ENCODE measurements at regions not wholly inside any gene's neighbourhood (a gene's known extent, or its start where the extent isn't known, plus 50 kb on each side); places are given as distances from the start of the nearest gene placed in this dataset.

DNA sequence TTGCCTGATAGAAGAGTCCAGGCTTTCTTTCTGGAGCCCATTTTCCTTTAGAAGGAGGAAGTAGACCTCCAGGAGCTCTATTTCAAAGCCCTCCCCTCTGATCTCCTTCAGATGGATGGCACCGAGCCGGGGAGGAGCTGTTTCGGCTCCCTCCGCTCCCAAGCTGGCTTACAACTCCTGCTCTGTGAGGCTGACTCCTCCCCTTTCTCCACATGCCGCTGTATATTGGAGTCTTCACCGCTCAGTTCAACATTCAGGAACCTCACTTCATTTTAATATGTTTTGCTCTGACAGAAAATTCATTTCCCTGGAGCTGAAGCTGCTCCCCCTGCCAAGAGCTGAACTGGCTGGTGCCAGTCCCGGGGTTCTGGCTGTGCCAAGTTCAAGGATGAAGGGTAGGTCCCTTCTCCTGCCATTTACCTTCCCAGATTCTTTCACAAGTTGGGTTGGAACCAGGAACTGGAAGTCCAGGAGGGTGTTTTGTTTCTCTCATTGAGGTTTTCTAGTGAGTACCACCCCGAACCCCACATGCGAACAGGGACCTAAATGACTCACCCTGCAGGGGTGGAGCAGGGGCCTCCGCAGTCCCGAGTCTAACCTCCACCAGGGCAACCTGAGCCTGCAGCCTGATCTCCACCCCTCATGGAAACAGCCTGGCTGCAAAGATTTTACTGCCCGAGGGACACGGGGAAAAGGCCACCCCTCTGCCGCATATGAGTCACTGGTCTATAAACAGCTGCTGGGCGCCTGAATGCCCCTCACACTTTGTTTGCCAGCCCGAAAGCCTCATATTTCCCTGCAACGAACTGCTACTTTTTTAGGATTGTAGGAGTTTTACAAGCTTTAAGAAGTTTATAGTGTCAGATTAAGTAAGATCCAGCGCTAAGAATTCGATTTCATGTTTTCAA is 68.6 kb upstream of the FOXA2 start:
- TF ChIP-seq, protein P1, sequence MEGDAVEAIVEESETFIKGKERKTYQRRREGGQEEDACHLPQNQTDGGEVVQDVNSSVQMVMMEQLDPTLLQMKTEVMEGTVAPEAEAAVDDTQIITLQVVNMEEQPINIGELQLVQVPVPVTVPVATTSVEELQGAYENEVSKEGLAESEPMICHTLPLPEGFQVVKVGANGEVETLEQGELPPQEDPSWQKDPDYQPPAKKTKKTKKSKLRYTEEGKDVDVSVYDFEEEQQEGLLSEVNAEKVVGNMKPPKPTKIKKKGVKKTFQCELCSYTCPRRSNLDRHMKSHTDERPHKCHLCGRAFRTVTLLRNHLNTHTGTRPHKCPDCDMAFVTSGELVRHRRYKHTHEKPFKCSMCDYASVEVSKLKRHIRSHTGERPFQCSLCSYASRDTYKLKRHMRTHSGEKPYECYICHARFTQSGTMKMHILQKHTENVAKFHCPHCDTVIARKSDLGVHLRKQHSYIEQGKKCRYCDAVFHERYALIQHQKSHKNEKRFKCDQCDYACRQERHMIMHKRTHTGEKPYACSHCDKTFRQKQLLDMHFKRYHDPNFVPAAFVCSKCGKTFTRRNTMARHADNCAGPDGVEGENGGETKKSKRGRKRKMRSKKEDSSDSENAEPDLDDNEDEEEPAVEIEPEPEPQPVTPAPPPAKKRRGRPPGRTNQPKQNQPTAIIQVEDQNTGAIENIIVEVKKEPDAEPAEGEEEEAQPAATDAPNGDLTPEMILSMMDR (conservative IDR thresholded peaks at IDR 0.05; ENCODE audit: low read depth, low read length): no peak
- no peak overlapping the region for H3K4me3 ChIP-seq (ENCODE audit: low read depth, low read length)
- no peak for DNase-seq (ENCODE audit: low read depth)

DNA sequence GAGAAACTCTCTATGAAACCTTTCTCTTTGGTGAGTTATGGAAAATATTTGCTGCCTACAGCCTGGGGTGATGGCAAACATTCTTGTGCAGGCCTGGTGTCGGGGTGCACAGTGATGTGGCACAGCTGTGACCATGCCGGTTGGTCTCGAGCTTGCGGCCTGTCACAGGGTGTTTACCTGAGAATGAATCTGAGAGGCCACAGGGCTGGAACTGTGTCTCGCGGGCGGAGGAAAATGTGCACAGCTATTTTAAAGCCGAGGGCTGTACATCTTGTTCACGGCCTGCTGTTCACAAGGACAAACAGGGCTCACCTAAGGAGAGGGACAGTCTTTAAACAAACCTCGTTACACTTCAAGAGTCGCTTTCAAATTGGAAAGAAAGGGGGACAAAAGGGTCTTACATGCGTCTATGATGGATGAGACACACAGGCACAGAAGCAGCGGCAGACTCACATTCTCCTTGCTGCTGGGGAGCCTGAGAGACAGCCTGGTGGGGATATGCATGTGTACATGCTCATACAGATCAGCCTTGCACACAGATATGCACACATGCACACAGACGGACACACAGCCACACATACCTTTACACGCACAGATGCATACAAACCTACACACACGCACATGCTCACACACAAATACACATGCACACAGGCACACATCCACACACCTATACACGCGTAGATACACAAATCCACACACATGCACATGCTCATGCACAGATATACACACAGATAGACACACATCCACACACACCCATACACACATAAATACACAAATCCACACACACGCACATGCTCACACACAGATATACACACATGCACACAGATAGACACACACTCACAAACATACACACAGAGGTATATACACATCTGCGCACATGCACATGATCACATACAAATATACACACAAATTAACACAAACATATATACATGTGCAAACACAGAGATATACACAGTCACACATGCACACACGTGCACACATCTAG is 69.6 kb upstream of the FOXA2 start:
- no peak for DNase-seq (ENCODE audit: low read depth)
- TF ChIP-seq, protein P1 (conservative IDR thresholded peaks at IDR 0.05; ENCODE audit: low read depth, low read length): no peak

DNA sequence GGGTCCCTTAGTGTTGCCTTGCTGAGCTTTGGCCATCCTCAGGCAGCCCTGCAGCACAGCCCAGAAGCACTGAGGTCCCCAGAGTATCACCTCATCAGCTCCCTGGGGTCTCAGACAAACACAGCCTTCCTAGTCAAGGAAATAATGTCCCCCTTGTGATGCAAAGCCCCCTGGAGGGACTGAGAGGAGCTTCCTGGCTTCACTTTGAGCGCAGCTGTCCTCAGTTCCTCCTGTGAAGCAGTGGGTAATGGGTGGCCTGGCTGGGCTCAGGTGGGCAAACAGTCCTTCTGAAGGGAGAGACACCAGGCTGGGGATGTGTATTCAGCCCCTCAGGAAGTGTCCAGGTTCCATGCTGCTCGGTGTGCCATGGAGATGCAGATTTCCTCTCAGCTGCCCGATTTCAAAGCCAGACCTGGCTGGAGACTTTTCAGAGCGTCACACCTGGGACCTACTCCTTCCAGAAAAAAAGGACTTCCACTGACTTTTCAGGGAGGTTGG is 79.2 kb upstream of the FOXA2 start:
- TF ChIP-seq, protein P1 (conservative IDR thresholded peaks at IDR 0.05; ENCODE audit: low read depth, low read length): no peak
- DNase-seq (ENCODE audit: low read depth): no peak
- no peak overlapping the region for H3K4me3 ChIP-seq (ENCODE audit: low read depth, low read length)

More for the DNA sequence above, 69.6 kb upstream of the FOXA2 start:
- no peak overlapping the region for H3K4me3 ChIP-seq (ENCODE audit: low read depth, low read length)

DNA sequence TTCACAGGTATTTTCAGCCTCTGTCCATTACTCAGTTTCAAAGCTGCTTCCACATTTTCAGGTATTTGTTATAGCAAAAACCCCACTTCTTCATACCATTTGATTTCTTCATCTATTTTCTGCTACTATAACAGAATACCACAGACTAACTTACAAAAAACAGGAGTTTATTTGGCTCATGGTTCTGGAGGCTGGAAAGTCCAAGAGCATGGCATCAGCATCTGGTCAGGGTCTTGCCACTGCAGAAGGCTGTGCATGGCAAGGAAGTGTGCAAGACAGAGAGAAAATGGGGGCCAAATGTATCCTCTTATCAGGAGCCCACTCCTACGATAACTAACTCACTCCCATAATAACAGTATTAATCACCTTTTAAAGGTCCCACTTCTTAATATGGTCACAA is 82.8 kb upstream of the FOXA2 start:
- H3K4me3 ChIP-seq (ENCODE audit: low read depth, low read length): no peak overlapping the region
- DNase-seq (ENCODE audit: low read depth): no peak

DNA sequence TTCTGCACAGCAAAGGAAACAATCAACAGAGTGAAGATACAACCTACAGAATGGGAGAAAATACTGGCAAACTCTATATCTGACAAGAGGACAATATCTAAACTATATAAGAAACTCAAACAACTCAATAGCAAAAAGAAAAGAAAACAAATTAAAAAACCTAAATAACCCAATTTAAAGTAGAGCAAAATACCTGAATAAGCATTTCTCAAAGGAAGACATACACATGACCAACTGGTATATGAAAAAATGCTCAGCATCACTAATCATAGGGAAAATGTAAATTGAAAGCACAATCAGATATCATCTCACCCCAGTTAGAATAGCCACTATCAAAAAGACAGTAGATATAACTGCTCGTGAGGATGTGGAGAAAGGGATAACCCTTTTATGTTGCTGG is 87.8 kb upstream of the FOXA2 start:
- TF ChIP-seq, protein P1 (conservative IDR thresholded peaks at IDR 0.05; ENCODE audit: low read depth, low read length): no peak
- DNase-seq (ENCODE audit: low read depth): no peak
- no peak overlapping the region for H3K4me3 ChIP-seq (ENCODE audit: low read depth, low read length)

More for the DNA sequence above, 82.8 kb upstream of the FOXA2 start:
- TF ChIP-seq, protein P1 (conservative IDR thresholded peaks at IDR 0.05; ENCODE audit: low read depth, low read length): no peak

DNA sequence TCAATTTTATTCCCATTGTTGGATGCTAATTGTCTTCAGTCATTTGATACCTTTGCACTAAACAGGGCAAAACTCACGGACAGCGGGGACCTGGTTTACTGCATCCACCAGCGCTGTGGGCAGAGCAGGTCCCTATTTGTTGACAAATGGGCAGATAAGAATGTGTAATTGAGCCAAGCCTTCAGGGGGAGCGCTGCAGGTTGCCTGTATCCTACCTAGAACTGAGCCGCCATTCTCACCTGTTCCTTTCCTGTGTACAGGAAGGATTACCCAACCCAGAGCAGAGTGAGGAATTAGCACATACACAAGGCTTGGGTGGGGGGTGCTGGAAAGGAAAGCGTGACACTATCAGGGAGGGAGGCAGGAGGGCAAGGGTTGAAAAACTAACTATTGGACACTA is 89.1 kb upstream of the FOXA2 start:
- DNase-seq (ENCODE audit: low read depth): no peak
- TF ChIP-seq, protein P1 (conservative IDR thresholded peaks at IDR 0.05; ENCODE audit: low read depth, low read length): no peak
- no peak overlapping the region for H3K4me3 ChIP-seq (ENCODE audit: low read depth, low read length)

Data from epithelial cell of proximal tubule (primary cell).